IPS-18c (cell line): ENCODE measurements at regions not wholly inside any gene's neighbourhood (a gene's known extent, or its start where the extent isn't known, plus 50 kb on each side); places are given as distances from the start of the nearest gene placed in this dataset.

Experiments
- H3K4me3 ChIP-seq: 2 replicates; pipeline ENCODE4 v1.7.0; 2013; ENCODE audit warnings: low read depth, mild to moderate bottlenecking, low read length, moderate library complexity; ENCODE audit not compliant: insufficient read depth
- H3K9me3 ChIP-seq: one replicate; pipeline ENCODE4 v1.6.1; 2013; ENCODE audit warnings: mild to moderate bottlenecking, low read length, moderate library complexity; ENCODE audit not compliant: control insufficient read depth, insufficient read depth

GRCh38 chr6:44761046-44761445 lies 373.5 kb downstream of the CDC5L start:
- peaks cover 3% of the 10 kb centered on the region for H3K9me3 ChIP-seq
- no peak overlapping the region for H3K4me3 ChIP-seq

- Histone ChIP-seq H3K4me3 (no peak overlapping the region), H3K9me3 (peaks cover 3% of the 10 kb centered on the region)
Observed at GRCh38 chr6:44762496-44762895, 375.0 kb downstream of the CDC5L start.

GRCh38 chr6:44771647-44772415 lies 384.3 kb downstream of the CDC5L start:
- Histone ChIP-seq H3K4me3 (no peak overlapping the region), H3K9me3 (no peaks in the 10 kb centered on the region)

- no peaks in the 10 kb centered on the region for H3K9me3 ChIP-seq
- no peak overlapping the region for H3K4me3 ChIP-seq
Observed at GRCh38 chr6:44772838-44773237, 385.3 kb downstream of the CDC5L start.

GRCh38 chr6:44775121-44775520 lies 387.6 kb downstream of the CDC5L start:
- no peaks in the 10 kb centered on the region for H3K9me3 ChIP-seq
- H3K4me3 ChIP-seq = no peak overlapping the region

- Histone ChIP-seq H3K4me3 (no peak overlapping the region), H3K9me3 (no peaks in the 10 kb centered on the region)
Observed at GRCh38 chr6:44776344-44776743, 388.8 kb downstream of the CDC5L start.

- H3K9me3 ChIP-seq = no peaks in the 10 kb centered on the region
- H3K4me3 ChIP-seq = no peak overlapping the region
Observed at GRCh38 chr6:44778513-44778912, 391.0 kb downstream of the CDC5L start.
